HEK293 (cell line): ENCODE measurements at regions not wholly inside any gene's neighbourhood (a gene's known extent, or its start where the extent isn't known, plus 50 kb on each side); places are given as distances from the start of the nearest gene placed in this dataset.
"Not testable (repeated sequence)": the region's sequence is repeated elsewhere in the genome, so short reads cannot be mapped to it uniquely, and the experiment has no call there.

Experiments
- CTCF ChIP-seq: fragments of 450-650 bp; formaldehyde crosslinking; IDR thresholded peaks from 2 replicates; pipeline ENCODE4 v1.5.1; 2016; ENCODE audit warnings: missing biosample characterization, missing genetic modification characterization
- EGR2 ChIP-seq: fragments of 450-650 bp; formaldehyde crosslinking; IDR thresholded peaks from 2 replicates; pipeline ENCODE4 v1.5.1; 2016; ENCODE audit warnings: low read depth, missing biosample characterization, missing genetic modification characterization
- PRDM6 ChIP-seq: fragments of 450-650 bp; formaldehyde crosslinking; IDR thresholded peaks from 2 replicates; pipeline ENCODE4 v1.5.1; 2017; ENCODE audit warnings: missing biosample characterization, missing genetic modification characterization
- ZBTB17 ChIP-seq: fragments of 450-650 bp; formaldehyde crosslinking; IDR thresholded peaks from 2 replicates; pipeline ENCODE4 v1.5.1; 2016; ENCODE audit warnings: missing biosample characterization, missing genetic modification characterization
- ZNF274 ChIP-seq, 2 experiments: fragments of 200-500 bp in 1 of 2; fragments of 450-650 bp in 1 of 2; sonication (Bioruptor generic) in 1 of 2; formaldehyde crosslinking in 1 of 2; IDR thresholded peaks; 2 replicates each; pipeline versions ENCODE4 v1.5.1 to v1.6.1; 2014 to 2016; ENCODE audit warnings: borderline replicate concordance in 1 of 2, inconsistent platforms in 1 of 2, low read length in 1 of 2, missing biosample characterization in 1 of 2, missing genetic modification characterization in 1 of 2
- ZNF341 ChIP-seq: fragments of 450-650 bp; formaldehyde crosslinking; IDR thresholded peaks from 2 replicates; pipeline ENCODE4; 2016; ENCODE audit warnings: low read depth, missing biosample characterization, missing genetic modification characterization
- ZNF350 ChIP-seq: fragments of 450-650 bp; formaldehyde crosslinking; IDR thresholded peaks from 2 replicates; pipeline ENCODE4 v1.5.0; 2017; ENCODE audit warnings: missing biosample characterization, mild to moderate bottlenecking, missing genetic modification characterization
- TF ChIP-seq, protein P1 (sequence below): fragments of 450-650 bp; formaldehyde crosslinking; IDR thresholded peaks from 2 replicates; pipeline ENCODE4 v1.5.1; 2016; ENCODE audit warnings: missing biosample characterization, missing genetic modification characterization, borderline replicate concordance

DNA sequence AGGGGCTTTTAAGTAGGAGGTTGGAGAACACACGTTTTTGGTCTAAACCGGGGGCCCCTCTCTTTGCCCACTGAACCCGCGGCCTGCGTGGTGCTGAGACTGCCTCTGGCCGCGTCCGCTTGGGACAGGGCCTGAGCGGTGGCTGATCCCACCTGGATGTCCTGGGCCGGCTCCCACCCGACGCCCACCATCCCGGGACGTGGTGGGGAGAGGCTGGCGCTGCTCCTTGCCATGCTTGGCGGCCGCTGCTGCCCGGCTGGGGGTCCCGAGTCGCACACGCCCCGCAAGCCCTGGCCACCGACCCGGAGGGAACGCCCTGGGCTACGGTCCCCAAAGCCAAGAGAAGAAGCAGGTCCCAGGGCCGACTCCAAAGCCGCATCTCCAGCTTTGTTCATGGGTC lies 130.1 kb downstream of the POTEM start:
- not testable (repeated sequence) for TF ChIP-seq ZNF274 (IDR thresholded peaks at IDR 0.05; ENCODE audit: low read length); ZNF274 (tag by site-specific recombination; IDR thresholded peaks at IDR 0.05; ENCODE audit: borderline replicate concordance); PRDM6 (tag by site-specific recombination); CTCF (tag by site-specific recombination); ZBTB17; ZNF341; EGR2 (tag by site-specific recombination); ZNF350 (tag by site-specific recombination)
- TF ChIP-seq, protein P1, sequence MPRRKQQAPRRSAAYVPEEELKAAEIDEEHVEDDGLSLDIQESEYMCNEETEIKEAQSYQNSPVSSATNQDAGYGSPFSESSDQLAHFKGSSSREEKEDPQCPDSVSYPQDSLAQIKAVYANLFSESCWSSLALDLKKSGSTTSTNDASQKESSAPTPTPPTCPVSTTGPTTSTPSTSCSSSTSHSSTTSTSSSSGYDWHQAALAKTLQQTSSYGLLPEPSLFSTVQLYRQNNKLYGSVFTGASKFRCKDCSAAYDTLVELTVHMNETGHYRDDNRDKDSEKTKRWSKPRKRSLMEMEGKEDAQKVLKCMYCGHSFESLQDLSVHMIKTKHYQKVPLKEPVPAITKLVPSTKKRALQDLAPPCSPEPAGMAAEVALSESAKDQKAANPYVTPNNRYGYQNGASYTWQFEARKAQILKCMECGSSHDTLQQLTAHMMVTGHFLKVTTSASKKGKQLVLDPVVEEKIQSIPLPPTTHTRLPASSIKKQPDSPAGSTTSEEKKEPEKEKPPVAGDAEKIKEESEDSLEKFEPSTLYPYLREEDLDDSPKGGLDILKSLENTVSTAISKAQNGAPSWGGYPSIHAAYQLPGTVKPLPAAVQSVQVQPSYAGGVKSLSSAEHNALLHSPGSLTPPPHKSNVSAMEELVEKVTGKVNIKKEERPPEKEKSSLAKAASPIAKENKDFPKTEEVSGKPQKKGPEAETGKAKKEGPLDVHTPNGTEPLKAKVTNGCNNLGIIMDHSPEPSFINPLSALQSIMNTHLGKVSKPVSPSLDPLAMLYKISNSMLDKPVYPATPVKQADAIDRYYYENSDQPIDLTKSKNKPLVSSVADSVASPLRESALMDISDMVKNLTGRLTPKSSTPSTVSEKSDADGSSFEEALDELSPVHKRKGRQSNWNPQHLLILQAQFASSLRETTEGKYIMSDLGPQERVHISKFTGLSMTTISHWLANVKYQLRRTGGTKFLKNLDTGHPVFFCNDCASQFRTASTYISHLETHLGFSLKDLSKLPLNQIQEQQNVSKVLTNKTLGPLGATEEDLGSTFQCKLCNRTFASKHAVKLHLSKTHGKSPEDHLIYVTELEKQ (tag by site-specific recombination), result not testable (repeated sequence)
